GM21723 (cell line): ENCODE measurements at regions not wholly inside any gene's neighbourhood (a gene's known extent, or its start where the extent isn't known, plus 50 kb on each side); places are given as distances from the start of the nearest gene placed in this dataset.

Experiments
- ATAC-seq: cut with Tn5 transposase; IDR thresholded peaks from one replicate; pipeline ENCODE4 v1.9.1; 2021; ENCODE audit warnings: mild to moderate bottlenecking, moderate library complexity; ENCODE audit not compliant: unreplicated experiment

DNA sequence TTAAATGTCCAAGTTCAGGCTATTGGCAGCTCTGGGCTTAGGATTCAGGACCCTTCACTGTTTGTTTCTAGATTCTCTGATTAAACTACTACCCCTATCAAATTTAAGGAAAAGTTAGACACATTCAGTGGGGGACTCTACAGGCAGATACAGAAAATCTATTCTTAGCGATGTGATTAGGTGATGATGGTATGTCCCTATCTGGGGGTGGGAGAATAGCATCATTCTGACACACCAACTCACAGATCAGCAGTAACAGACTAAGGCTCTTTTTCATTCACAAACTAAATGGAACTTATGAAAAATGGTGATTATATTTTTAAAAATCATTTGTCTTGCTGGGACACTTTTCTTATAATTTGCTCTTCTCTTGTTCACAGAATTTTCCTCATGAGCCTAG is 232.9 kb upstream of the CDH2 start:
- ATAC-seq, result no peak

DNA sequence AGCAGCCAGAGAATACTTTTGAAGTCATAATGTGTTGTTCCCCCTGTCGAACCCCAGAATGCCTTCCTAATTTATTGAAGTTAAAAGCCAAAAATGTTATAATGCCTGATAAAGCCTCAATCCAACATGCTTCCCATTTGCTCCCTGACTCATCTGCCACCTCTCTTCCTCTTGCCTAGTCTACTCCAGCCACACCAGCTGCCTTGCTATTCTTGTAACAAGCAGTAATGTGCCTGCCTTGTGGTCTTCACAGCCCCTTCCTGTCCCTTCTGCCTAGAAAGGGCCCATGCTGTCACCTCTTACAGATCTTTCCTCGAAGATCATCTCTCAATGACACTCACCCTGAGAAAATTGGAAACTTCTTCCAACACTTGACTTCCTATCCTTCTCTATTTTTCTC is 231.6 kb upstream of the CDH2 start:
- no peak for ATAC-seq

DNA sequence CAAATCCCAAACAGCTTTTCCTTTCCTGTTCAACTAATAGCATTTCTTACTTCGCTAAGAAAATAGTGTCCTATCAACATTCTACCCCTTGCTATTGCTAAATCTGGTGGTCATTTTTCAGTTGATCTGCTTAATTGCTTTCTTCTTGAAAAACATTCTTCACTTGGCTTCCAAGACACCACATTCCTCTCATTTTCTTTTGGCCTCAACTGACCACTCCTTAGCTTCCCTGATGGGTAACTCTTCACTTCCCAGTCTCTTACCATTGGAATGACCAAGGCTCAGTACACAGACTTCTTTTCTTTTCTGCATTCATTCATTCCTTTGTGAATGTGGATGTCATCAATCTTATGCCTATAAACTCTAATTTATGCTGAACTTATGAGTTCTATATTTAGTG is 230.8 kb upstream of the CDH2 start:
- ATAC-seq, result no peak

DNA sequence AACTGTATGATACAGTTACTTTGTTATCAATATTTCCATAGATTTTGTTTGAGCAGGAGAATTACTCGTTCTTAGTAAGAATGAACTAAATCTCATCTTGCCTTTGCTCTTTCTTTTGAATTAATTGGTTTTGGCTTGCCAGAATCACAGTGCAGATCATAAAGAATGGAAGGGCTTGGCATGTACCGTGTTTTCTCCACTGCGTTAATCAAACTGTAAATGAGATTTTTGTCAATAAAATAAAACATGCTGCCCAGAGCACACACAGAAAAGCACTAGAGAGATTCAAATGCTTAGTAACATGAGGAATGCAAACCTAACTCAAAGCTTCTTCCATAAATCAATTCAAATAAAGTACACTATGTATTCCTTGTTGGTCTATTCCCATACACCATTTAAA is 229.6 kb upstream of the CDH2 start:
- ATAC-seq, result no peak

DNA sequence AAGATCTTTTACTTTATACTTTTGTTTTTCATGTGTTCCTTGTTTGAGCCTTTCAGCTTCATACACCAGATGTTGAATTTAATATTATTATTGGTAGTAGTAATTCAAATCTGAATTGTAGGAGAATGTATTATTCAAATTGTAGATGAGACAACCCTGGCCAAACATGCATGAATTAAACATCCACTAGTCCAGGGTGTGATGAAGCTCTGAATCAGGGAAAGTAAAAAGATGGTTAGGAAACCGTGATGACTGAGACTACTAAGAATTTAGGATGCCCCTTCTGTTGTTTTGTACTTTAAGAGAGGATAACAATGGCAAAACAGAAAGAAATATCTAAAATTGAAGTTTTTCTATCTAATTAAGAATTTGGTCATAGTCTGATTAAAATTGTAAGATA is 227.8 kb upstream of the CDH2 start:
- no peak for ATAC-seq

DNA sequence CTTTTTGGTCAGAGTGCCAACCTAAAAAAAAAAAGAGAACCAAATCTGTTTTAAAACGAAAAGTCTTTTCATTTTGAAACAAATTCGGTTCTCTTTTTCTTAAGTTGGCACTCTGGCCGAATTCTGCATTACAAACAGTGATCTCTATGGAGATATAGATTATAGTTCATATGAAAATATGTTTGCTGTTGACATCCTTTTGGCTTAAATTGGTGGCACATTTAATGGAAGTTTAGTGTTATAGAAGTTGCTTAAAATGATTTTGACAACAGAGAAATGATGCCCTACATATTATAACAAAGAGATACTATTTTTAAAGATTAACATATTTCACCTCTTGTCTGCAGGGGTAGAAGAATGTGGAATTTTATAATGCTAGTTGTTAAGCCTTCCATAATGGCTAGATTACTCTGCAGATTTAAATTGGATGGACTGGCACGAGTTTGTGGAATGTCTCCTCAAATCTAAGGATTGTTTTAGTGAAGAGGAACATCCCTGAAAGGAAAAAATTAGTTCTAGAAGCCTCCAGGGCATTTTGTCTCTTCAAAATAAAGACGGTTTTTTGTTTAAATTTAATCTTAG is 222.9 kb upstream of the CDH2 start:
- ATAC-seq, result no peak

DNA sequence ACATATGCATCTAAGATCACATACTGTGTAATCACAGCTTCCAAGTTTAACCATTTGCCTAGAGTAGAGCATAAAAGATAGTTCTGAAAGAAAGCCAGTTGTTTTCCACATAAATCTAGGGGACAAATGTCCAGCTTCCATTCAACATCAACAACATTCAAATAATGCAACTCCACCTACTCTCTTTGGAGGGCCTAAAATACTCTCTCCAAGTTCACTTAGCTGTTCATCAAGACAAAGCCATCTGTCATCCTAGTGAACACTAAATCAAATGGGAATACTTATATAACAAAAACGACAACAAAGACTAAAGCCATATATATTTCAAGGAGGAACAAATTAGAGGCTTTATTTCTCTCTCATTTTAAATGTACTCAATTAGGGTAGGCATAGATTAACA is 221.5 kb upstream of the CDH2 start:
- ATAC-seq, result no peak

DNA sequence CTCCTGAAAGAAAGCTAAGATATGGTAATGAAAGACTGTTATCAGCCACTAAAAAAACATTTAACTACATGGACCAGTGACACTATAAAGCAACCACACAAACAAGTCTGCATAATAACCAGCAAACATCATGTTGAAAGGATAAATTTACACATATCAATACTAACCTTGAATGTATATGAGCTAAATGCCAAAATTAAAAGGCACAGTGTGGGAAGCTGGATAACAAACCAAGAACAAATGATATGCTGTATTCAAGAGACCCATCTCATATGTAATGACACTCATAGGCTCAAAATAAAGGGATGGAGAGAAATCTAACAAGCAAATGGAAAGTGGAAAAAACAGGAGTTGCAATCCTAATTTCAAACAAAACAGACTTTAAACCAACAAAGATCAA is 213.1 kb upstream of the CDH2 start:
- ATAC-seq, result no peak

DNA sequence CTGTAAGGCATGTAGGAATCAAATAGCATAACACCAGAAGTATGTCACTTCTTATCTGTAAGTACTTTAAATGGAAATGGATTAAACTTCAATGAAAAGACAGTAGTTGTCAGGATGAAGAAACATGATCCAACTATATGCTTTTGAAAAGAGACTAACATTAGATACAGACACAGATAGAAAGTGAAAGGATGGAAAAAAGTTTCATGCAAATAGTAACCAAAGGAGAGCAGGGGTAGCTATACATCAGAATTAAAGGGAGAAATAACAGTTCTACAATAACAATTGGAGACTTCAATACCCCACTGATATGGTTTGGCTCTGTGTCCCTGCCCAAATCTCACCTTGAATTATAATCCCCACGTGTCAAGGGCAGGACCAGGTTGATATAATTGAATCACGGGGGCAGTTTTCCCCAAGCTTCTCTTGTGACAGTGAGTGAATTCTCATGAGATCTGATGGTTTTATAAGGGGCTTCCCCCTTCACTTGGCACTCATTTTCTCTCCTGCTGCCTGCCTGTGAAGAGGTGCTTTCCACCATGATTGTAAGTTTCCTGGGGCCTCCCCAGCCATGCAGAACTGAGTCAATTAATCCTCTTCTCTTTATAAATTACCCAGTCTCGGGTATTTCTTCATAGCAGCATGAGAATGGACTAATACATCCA is 205.4 kb upstream of the CDH2 start:
- ATAC-seq, result no peak

DNA sequence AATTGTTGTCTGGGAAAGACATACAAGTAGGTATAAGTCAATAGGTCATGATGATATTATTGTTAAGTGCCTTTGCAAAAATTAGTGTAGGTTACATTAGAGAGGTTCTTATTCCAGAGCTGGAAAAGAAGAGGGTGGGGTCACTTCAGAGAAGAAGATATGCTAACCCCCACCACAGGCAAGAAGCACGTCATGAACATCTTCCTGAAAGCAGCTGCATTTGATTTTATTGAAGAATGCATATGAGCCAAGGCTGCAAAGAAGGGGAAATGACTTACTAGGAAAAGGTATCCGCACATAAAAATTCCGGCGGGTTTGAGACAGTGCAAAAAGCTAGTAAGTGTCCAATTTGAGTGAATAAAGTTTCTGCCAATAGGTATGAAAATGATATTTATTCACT is 195.3 kb upstream of the CDH2 start:
- no peak for ATAC-seq

DNA sequence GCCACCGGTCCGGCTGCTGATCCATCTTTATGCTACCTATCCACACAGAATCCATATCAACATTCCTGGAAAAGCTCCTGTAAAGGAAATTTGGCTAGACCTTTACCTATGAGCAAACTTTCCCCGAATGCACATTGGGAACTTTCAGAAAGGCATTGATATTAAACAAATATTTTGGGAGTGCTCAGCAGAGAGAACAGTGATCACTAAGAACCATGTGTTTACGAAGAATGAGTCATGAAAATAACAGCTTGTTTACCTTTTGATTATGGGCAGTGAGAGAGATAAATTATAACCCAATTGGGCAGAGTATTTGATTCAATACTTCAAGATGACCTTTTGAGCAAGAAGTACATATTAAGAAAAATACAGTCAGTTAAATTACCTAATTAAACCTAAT is 189.7 kb upstream of the CDH2 start:
- ATAC-seq, result no peak

DNA sequence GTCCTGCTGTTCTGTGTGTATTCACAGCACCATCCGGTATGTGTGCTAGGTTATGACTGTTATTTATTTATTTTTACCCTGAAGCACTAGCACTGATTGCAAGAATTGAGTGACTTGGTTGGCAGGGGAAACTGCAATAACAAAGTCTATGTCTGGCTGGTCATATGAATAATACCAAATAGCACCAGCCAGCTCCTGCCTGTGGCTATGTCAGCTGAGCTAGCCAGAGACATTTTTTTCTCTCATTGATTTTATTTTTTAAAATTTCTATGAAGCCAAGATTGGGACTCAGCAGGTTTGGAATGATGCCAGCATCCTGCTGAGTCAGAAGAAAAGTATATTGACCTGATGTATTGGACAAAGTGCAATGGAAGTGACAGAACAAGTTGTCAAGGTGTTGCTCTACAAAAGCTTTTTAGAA is 188.5 kb upstream of the CDH2 start:
- ATAC-seq, result no peak

DNA sequence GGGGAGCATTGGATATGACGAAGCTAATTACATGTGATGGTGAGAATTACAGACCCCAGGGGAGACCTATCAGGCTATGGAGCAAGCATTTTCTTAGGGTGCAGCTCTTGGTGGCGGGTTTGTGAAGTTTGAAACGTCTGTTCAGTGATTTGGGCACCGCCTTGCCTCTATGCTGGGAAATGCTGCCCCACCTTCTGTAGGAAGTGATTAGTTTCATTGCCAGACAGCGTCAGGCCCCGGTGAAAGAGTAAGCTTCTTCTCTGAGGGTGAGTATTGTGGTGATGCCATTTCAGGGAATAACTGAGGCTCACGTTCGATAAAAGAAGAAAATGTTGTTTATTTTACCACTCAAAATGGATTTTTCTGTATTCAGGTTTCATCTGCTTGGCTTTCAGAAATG is 186.2 kb upstream of the CDH2 start:
- ATAC-seq, result no peak

DNA sequence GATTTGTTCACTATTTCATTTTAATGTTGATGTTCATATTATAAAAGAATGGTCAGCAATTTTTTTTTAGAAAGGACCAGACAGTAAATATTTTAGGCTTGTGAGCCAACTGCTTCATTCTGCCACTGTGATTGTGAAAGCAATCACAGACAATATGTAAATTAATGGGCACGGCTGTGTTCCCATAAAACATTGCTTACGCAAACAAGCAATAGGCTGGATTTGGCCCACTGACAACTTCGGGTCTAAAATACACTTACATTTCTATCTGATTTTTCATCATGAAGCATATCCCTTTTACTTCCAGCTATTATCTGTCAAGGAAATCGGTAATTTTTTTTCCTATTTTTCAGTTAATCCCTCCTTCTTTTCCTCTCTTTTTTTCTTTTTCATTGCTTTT is 182.2 kb upstream of the CDH2 start:
- ATAC-seq, result no peak

DNA sequence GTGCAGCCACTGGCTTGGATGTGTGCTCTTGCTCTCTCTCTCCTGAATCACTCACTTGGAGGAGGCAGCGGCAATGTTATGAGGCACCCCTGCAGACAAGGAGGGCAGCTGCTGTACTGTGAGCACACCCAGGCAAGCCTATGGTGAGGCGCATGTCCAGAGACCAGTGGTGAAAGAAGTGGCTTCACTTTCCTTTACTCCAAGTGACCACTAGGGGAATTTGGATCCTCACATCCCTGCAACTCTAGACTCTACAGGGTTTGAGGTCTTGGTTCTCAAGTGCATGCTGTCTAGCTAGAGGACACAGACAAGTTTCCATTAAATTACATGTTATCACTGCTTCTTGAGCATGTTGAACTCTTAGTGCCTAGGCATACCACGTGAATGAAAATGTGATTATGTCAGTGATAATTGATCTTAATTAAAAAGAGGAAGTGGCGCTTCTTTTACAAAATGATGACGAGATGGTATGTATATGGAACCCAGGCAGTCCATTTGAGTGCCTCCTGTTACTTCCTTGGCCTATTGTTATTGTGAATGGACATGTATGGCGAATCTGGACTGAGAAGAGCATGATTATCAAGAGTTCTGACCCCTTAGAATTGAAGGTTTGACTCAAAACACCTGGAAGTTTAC is 181.0 kb upstream of the CDH2 start:
- no peak for ATAC-seq

DNA sequence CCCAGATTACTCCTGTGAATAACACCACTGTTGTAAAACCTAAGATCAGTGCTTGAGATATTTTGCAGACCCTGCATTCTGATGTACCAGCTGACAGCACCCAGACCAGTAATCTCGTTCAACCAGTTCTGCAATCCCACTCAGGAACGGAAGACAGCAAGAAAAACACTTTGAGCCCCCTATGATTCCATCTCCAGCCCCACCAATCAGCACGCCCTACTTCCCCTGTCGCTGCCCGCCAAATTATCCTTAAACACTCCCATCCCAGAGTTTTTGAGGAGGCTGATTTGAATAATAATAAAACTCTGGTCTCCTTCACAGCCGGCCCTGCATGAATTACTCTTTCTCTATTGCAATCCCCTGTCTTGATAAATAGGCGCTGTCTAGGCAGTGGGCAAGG is 173.9 kb upstream of the CDH2 start:
- ATAC-seq, result no peak

DNA sequence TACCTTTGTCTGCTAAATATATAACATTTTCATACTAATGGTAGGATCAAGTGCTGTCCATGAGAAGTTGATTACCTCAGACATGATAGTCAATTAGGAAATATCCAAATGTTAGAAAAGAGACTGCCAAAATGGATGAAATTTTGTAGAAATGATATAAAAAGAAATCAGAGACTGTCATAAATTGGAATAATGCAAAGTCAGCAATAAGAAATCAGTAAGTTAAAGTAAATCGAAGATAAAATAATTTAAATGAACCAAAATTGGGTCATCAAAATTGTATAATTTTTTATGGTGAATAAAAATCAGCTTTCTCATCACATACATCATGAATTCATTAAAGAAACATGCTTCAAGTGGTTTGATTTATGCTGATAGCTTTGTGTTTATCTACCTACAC is 165.3 kb upstream of the CDH2 start:
- ATAC-seq, result no peak

DNA sequence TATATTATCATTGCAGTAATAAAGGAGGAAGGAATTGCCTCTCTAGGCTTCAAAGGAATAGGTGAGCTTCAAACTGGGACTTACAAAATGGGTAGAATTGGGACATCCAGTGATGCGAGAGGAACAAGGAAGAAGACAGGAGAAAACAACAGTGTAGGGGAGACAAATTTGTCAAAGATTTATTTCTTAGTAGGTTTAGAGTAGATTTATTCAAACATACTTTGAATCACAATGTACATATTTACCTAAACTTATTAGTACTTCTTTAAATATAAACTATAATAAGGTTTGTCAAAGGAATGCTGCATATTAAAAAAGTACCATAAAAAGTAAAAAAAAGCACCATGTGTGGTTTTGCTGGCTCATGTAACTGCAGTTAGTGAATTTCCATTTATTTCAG is 161.4 kb upstream of the CDH2 start:
- no peak for ATAC-seq

DNA sequence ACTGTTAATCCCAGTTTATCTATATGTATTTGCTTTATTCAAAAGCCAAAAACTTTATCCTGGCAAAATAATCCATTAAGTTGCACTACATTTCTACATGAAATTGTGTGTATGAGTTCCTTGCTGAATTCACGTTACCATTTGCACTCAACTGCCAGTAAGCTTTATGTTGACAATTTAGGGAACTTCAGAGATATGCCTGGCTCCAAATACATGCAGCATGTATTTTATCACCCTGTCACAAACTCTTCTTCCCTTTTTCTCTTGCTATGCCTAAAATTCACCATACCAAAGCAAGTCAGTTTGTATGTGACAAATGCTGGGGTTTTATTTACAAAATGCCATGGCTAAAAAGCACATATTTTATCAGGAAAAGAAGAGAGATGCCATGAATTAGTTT is 157.6 kb upstream of the CDH2 start:
- ATAC-seq, result no peak

DNA sequence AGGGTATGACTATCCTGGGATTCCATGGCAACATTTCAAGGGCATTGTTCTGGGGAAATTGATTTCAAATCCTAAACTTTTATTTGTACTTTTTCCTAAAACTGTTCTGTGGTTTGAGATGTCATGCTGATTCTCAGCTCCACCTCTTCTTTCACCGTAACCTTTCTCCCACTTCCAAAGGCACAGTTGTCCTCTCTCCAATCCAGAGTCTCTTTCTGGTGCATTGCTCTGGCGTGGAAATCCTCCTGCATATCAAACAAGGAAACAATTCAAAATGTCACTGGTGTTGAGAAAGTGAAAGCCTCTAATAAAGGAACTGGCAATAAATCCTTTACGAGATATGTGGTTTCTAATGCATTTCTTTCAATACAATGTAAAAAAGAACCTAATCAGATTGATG is 155.1 kb upstream of the CDH2 start:
- ATAC-seq, result no peak

DNA sequence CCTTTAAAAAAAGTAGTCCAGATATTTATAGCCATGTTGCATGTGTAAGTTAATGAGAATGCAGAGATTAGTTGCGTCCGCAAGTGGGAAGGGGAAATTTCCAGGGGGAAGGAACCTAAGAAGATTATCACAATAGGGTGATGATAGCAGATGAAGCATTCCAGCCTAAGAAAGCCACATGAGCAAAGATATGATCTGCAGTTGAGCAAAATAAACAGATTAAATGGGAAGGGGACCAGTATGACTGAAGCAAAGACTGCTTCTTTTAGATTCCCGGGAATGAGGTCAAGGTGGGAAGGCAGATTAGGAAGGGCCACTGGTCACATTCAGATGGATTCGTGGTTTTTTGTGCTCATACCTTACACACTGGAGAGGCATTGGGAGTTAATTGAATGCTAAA is 154.6 kb upstream of the CDH2 start:
- ATAC-seq, result no peak

DNA sequence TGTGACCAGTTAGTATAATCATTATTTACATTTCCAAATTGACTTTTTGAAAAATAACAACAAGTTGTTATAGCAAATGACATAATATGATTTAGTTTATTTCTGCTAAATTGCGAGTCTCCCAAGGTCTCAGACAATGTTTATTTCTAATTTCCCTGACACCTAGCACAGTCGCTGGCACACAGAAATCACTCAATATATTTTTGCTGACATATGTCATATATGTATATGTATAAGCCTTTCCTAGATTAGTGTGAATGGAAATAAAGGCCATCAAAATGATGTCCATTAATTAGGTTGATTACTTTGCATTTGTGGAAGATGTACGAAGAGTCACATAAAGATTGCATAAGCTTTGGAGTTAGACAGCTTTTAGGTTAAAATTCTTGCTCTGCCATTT is 136.7 kb upstream of the CDH2 start:
- no peak for ATAC-seq

DNA sequence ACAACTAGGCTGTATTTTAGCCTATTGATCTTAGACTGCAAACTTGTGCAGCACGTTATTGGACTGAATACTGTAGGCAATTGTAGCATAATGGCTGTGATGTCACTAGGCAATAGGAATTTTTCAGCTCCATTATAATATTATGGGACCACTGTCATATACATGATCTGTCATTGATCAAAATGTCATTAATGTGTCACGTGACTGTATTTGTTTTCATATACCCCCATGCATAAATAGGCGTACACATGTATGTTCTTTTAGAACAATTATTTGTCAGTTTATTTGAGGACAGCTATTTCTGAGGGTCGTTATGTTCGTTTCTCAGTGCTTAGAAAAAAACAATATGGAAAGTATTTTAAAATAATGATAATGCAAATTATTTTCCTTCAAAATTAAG is 111.9 kb upstream of the CDH2 start:
- no peak for ATAC-seq
